ENCODE measurements at regions not wholly inside any gene's neighbourhood (a gene's known extent, or its start where the extent isn't known, plus 50 kb on each side); places are given as distances from the start of the nearest gene placed in this dataset.

DNA sequence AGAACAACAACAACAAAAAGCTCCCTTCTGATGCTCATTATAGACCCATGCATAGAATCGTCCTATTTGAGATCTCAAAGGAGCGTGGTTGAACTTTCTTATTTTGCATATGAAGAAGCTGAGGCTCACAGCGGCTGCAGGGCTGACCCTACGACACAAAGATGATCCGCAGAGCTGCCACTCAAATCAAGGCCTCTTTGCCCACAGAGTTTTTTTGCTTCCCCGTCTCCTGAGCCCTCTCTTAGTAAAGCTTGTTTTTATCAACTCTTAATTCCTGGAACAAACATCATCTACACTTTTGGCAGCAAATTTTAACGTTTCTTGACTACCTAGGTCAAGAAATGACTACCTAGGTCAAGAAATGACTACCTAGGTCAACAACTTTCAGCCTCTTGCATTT, 73.7 kb downstream of the C16orf95 start:
- ATAC-seq (no peak), DNase-seq (no peak)
- no peaks in the 10 kb centered on the region for H3K36me3 ChIP-seq
- no peak overlapping the region for H3K27ac ChIP-seq
- intact Hi-C loops (cut with DNase I): no loop called here
- no peak overlapping the region for H3K4me3 ChIP-seq
- no peaks in the 10 kb centered on the region for H3K9me3 ChIP-seq
- H3K4me1 ChIP-seq: no peaks in the 10 kb centered on the region
- peaks cover 0 to 17% of the 10 kb centered on the region in 2 donors for H3K27me3 ChIP-seq
- TF ChIP-seq, protein P1, sequence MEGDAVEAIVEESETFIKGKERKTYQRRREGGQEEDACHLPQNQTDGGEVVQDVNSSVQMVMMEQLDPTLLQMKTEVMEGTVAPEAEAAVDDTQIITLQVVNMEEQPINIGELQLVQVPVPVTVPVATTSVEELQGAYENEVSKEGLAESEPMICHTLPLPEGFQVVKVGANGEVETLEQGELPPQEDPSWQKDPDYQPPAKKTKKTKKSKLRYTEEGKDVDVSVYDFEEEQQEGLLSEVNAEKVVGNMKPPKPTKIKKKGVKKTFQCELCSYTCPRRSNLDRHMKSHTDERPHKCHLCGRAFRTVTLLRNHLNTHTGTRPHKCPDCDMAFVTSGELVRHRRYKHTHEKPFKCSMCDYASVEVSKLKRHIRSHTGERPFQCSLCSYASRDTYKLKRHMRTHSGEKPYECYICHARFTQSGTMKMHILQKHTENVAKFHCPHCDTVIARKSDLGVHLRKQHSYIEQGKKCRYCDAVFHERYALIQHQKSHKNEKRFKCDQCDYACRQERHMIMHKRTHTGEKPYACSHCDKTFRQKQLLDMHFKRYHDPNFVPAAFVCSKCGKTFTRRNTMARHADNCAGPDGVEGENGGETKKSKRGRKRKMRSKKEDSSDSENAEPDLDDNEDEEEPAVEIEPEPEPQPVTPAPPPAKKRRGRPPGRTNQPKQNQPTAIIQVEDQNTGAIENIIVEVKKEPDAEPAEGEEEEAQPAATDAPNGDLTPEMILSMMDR (IDR thresholded peaks at IDR 0.05): no peak

DNA sequence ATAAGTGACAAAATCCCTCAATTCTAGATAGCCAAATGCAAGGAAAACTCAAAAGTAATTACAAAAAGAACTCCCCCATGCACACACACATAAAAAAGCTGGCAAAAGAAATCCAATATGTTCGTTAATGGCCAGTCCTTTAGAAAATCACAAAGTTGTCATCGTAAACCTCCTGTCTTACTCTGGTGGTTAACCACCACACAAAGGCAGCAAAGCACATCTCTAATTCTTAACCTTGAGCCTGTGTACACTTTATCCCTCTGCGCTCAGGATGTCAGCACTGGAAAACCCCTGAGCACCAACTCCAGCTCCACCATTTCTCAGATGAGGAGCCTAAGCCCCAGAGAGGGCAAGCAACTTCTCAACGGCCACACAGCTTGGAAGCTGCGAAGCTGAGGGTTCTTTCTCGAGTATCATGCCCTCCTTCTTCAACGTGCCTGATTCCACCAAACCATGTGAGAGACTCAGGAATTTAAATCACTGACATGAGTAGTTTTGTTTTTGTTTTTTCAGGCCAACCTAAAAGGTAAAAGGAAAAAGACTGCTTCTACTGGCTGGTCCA, 72.5 kb downstream of the C16orf95 start:
- ATAC-seq (no peak), DNase-seq (no peak)
- Histone ChIP-seq H3K27ac (no peak overlapping the region), H3K36me3 (no peaks in the 10 kb centered on the region), H3K27me3 (peaks cover 0 to 17% of the 10 kb centered on the region in 2 donors), H3K9me3 (no peaks in the 10 kb centered on the region), H3K4me1 (no peaks in the 10 kb centered on the region), H3K4me3 (no peak overlapping the region)
- intact Hi-C loops (cut with DNase I): no loop called here
- TF ChIP-seq, protein P1 (IDR thresholded peaks at IDR 0.05): no peak

DNA sequence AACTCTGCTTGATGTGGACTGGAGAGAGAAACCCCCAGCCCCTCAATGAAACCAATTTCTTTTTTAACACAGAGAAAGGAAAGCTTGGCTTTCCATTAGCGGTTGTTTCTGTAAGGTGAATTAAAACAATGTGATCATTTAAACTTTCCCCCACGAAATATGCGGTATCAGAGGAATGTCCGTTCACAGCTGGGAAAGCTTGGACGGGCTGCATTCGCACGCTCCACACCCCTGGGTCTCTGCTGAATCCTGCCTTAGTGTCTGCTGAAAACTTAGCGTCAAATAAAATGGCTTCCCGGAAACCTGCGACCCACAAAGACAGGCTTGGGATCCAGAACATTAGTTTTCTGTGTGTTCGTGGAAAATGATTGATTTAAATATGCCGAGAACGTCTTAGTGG, 71.7 kb downstream of the C16orf95 start:
- DNase-seq (no peak), ATAC-seq (no peak)
- H3K27me3 ChIP-seq: peaks cover 0 to 17% of the 10 kb centered on the region in 2 donors
- no peaks in the 10 kb centered on the region for H3K36me3 ChIP-seq
- no peak overlapping the region for H3K4me3 ChIP-seq
- H3K4me1 ChIP-seq: no peaks in the 10 kb centered on the region
- no peak overlapping the region for H3K27ac ChIP-seq
- intact Hi-C loops (cut with DNase I): no loop called here
- TF ChIP-seq, protein P1 (IDR thresholded peaks at IDR 0.05): no peak
- H3K9me3 ChIP-seq: no peaks in the 10 kb centered on the region

DNA sequence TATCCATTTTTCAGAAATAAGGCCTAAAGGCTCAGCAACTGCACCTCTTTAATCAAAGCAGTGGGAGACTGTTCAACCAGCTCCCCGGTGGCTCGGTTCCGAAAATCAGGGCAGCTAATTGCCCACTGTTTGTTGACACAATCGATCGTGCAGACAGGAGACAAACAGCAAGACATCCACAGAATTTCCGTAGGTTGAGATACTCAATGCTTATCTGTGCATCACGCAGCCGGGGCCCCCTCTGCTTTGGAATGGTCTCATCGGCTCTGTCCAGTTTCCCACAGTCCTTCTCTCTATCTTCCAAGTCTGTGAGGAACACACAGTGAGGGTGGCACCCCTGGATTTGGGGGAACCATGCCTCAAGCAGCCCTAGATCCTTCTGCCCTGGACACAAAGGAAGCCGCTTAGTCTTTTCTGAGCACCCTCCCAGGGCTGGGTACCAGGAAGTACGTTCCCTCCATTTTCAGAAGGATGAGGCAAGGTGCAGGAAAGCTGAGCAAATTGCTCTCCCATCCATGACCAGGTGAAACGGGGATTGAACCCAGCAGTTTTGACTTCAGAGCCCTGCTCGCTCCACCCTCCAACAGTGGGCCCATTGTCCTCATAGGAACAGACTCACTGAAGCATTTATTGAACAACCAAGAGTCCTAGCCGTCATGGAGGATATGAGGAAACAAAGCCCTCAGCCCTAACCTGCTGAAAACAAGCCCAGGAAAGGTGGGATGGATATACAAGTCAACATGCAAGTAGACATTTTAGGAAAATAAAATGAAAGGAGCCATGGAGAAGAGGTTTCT, 70.7 kb downstream of the C16orf95 start:
- intact Hi-C loops (cut with DNase I): no loop called here
- TF ChIP-seq, protein P1 (IDR thresholded peaks at IDR 0.05): no peak
- no peak for DNase-seq
- no peak for ATAC-seq
- Histone ChIP-seq H3K36me3 (no peaks in the 10 kb centered on the region), H3K4me3 (no peak overlapping the region), H3K9me3 (no peaks in the 10 kb centered on the region), H3K27me3 (peaks cover 0 to 10% of the 10 kb centered on the region in 2 donors), H3K27ac (no peak overlapping the region), H3K4me1 (no peaks in the 10 kb centered on the region)

DNA sequence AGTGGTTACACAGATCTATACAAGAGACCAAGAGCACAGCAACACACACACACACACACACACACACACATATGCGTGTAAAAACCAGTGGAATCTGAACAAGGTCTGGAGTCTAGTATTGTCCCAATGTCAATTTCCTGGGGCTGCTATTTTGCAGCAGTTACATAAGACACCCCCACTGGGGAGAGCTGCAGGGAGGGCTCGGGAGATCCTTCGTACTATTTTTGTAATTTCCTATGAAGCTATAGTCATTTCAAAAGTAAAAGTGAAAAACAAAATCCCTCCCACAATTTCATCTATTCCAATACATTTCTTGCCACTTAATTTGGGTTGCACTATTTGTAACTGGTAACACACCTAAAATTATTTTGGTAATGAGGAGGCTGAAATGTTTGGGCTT, 68.5 kb downstream of the C16orf95 start:
- Histone ChIP-seq H3K36me3 (no peaks in the 10 kb centered on the region), H3K9me3 (no peaks in the 10 kb centered on the region), H3K27me3 (peaks cover 0 to 4% of the 10 kb centered on the region in 2 donors), H3K4me1 (no peaks in the 10 kb centered on the region), H3K27ac (no peak overlapping the region), H3K4me3 (no peak overlapping the region)
- peak in 1 of 4 donors; percentile 24 for DNase-seq
- ATAC-seq: no peak
- intact Hi-C loops (cut with DNase I): no loop called here
- TF ChIP-seq, protein P1 (IDR thresholded peaks at IDR 0.05): no peak
